GM21717 (cell line): ENCODE measurements at regions not wholly inside any gene's neighbourhood (a gene's known extent, or its start where the extent isn't known, plus 50 kb on each side); places are given as distances from the start of the nearest gene placed in this dataset.
"Not testable (repeated sequence)": the region's sequence is repeated elsewhere in the genome, so short reads cannot be mapped to it uniquely, and the experiment has no call there.

ENCODE experiments used
- ATAC-seq: cut with Tn5 transposase; IDR thresholded peaks from one replicate; pipeline ENCODE4 v1.9.1; 2021; ENCODE audit warnings: mild to moderate bottlenecking, moderate library complexity; ENCODE audit not compliant: unreplicated experiment

GRCh38 chr16:29222008-29222407 lies 184.5 kb downstream of the NPIPB11 start:
- ATAC-seq = not testable (repeated sequence)

GRCh38 chr16:29221281-29221955 lies 185.1 kb downstream of the NPIPB11 start:
- not testable (repeated sequence) for ATAC-seq

GRCh38 chr16:29220647-29221191 lies 185.8 kb downstream of the NPIPB11 start:
- ATAC-seq = not testable (repeated sequence)

- ATAC-seq = not testable (repeated sequence)
Observed at GRCh38 chr16:29219966-29220646, 186.4 kb downstream of the NPIPB11 start.

GRCh38 chr16:29219562-29219961 lies 186.9 kb downstream of the NPIPB11 start:
- ATAC-seq = not testable (repeated sequence)

- not testable (repeated sequence) for ATAC-seq
Observed at GRCh38 chr16:29218649-29219048, 187.9 kb downstream of the NPIPB11 start.

- ATAC-seq = not testable (repeated sequence)
Observed at GRCh38 chr16:29218171-29218570, 188.3 kb downstream of the NPIPB11 start.

GRCh38 chr16:29217752-29218126 lies 188.8 kb downstream of the NPIPB11 start:
- ATAC-seq = not testable (repeated sequence)

GRCh38 chr16:29217104-29217751 lies 189.3 kb downstream of the NPIPB11 start:
- not testable (repeated sequence) for ATAC-seq

- ATAC-seq = not testable (repeated sequence)
Observed at GRCh38 chr16:29213770-29214169, 192.7 kb downstream of the NPIPB11 start.

GRCh38 chr16:29213251-29213650 lies 193.3 kb downstream of the NPIPB11 start:
- ATAC-seq = not testable (repeated sequence)

GRCh38 chr16:29212084-29213027 lies 194.2 kb downstream of the NPIPB11 start:
- not testable (repeated sequence) for ATAC-seq

- not testable (repeated sequence) for ATAC-seq
Observed at GRCh38 chr16:29211456-29211855, 195.1 kb downstream of the NPIPB11 start.

GRCh38 chr16:29210299-29211150 lies 196.0 kb downstream of the NPIPB11 start:
- not testable (repeated sequence) for ATAC-seq

GRCh38 chr16:29206120-29206519 lies 200.4 kb downstream of the NPIPB11 start:
- ATAC-seq = not testable (repeated sequence)

GRCh38 chr16:29205151-29205550 lies 201.4 kb downstream of the NPIPB11 start:
- ATAC-seq = not testable (repeated sequence)

- ATAC-seq = no peak
Observed at GRCh38 chr16:29204806-29205135, 201.7 kb downstream of the NPIPB11 start.

GRCh38 chr16:29203933-29204805 lies 202.3 kb downstream of the NPIPB11 start:
- not testable (repeated sequence) for ATAC-seq
